ENCODE measurements at regions not wholly inside any gene's neighbourhood (a gene's known extent, or its start where the extent isn't known, plus 50 kb on each side); places are given as distances from the start of the nearest gene placed in this dataset.

- DNase-seq (ENCODE audit: low read depth) = no peak
- no peak overlapping the region for H3K4me3 ChIP-seq (ENCODE audit: low read depth, low read length)
- TF ChIP-seq, protein P1, sequence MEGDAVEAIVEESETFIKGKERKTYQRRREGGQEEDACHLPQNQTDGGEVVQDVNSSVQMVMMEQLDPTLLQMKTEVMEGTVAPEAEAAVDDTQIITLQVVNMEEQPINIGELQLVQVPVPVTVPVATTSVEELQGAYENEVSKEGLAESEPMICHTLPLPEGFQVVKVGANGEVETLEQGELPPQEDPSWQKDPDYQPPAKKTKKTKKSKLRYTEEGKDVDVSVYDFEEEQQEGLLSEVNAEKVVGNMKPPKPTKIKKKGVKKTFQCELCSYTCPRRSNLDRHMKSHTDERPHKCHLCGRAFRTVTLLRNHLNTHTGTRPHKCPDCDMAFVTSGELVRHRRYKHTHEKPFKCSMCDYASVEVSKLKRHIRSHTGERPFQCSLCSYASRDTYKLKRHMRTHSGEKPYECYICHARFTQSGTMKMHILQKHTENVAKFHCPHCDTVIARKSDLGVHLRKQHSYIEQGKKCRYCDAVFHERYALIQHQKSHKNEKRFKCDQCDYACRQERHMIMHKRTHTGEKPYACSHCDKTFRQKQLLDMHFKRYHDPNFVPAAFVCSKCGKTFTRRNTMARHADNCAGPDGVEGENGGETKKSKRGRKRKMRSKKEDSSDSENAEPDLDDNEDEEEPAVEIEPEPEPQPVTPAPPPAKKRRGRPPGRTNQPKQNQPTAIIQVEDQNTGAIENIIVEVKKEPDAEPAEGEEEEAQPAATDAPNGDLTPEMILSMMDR (conservative IDR thresholded peaks at IDR 0.05; ENCODE audit: low read depth, low read length) = no peak
Observed at GRCh38 chr3:76687019-76687418, 352.9 kb upstream of the ROBO2 start.

DNA sequence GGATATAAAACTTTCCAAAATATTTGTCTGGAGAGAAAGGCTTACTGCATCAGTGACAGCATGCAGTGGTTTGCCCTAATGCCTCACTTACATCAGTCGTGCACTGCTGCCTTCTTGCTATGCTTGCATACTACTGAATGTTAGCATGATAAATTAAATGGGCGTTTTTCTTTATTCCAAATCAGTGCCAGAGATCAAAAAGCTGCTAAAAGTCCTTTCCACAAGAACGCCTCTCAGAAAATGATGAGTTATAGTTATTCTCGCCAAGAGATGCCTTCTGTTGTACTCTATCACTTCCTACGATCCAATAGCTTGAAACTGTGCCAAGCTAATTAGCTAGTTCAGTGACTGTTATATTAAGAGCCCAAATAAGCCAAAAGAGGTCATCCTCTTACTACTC is 345.8 kb upstream of the ROBO2 start:
- TF ChIP-seq, protein P1 (conservative IDR thresholded peaks at IDR 0.05; ENCODE audit: low read depth, low read length) = no peak
- H3K4me3 ChIP-seq (ENCODE audit: low read depth, low read length) = no peak overlapping the region

GRCh38 chr3:76698136-76698706 is 341.7 kb upstream of the ROBO2 start:
- TF ChIP-seq, protein P1 (conservative IDR thresholded peaks at IDR 0.05; ENCODE audit: low read depth, low read length) = no peak

More for the DNA sequence above, 345.8 kb upstream of the ROBO2 start:
- peak; percentile 12 for DNase-seq (ENCODE audit: low read depth)

GRCh38 chr3:76699846-76700245 is 340.1 kb upstream of the ROBO2 start:
- no peak for DNase-seq (ENCODE audit: low read depth)
- TF ChIP-seq, protein P1 (conservative IDR thresholded peaks at IDR 0.05; ENCODE audit: low read depth, low read length) = no peak
- H3K4me3 ChIP-seq (ENCODE audit: low read depth, low read length) = no peak overlapping the region

More at GRCh38 chr3:76698136-76698706, 341.7 kb upstream of the ROBO2 start:
- DNase-seq (ENCODE audit: low read depth) = no peak
- H3K4me3 ChIP-seq (ENCODE audit: low read depth, low read length) = no peak overlapping the region

DNA sequence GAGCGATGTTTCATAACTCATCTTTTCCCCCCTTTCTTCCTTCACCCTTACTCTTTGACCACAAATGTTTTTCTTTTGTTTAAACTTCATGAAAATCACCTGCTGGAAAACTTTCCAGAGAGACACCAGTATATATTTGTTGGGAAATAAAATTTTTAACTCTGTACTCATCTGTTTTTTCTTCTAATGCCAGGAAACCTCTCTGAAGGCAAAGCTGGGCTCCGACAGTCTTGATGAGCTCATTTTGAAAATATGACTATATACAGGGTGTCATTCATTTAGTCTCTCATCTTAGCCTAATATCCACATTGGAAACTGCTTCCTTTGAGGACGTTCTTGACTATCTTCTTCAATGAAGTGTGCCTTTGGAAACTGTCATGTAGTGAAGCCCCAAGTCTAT is 339.6 kb upstream of the ROBO2 start:
- TF ChIP-seq, protein P1 (conservative IDR thresholded peaks at IDR 0.05; ENCODE audit: low read depth, low read length) = no peak
- H3K4me3 ChIP-seq (ENCODE audit: low read depth, low read length) = no peak overlapping the region
- DNase-seq (ENCODE audit: low read depth) = no peak

- TF ChIP-seq, protein P1 (conservative IDR thresholded peaks at IDR 0.05; ENCODE audit: low read depth, low read length) = no peak
- H3K4me3 ChIP-seq (ENCODE audit: low read depth, low read length) = no peak overlapping the region
- no peak for DNase-seq (ENCODE audit: low read depth)
Observed at GRCh38 chr3:76702676-76703075, 337.2 kb upstream of the ROBO2 start.

- H3K4me3 ChIP-seq (ENCODE audit: low read depth, low read length) = no peak overlapping the region
- TF ChIP-seq, protein P1 (conservative IDR thresholded peaks at IDR 0.05; ENCODE audit: low read depth, low read length) = no peak
- no peak for DNase-seq (ENCODE audit: low read depth)
Observed at GRCh38 chr3:76715426-76715825, 324.5 kb upstream of the ROBO2 start.
